Endothelial cell of umbilical vein (primary cell): ENCODE measurements at regions not wholly inside any gene's neighbourhood (a gene's known extent, or its start where the extent isn't known, plus 50 kb on each side); places are given as distances from the start of the nearest gene placed in this dataset.

Source experiments
- BruUV-seq: library from RNA; stranded (reverse); fragments of 400-500 nt; replicated peaks from 2 replicates; lab custom pipeline; 2021; lab: Mats Ljungman, UMichigan
- CTCF ChIA-PET: fragments of 300-600, 350-600 bp; sonication (Branson Sonifier 250); formaldehyde crosslinking; loops from one replicate; lab custom pipeline; 2021; ENCODE audit warnings: antibody characterized with exemption, inconsistent platforms; lab: Charles Lee
- POLR2A ChIA-PET: fragments of 300-600, 350-600 bp; sonication (Branson Sonifier 250); formaldehyde crosslinking; loops from one replicate; lab custom pipeline; 2021; ENCODE audit warnings: antibody characterized with exemption, inconsistent platforms; lab: Charles Lee
- DNase-seq: peaks from one replicate; pipeline ENCODE4 v3.0.0-alpha.2; 2011; ENCODE audit warnings: low read depth, low spot score
- FAIRE-seq: peaks from 2 replicates; lab custom pipeline; 2011; peaks lifted over from hg19 to GRCh38; lab: Jason Lieb, UNC
- H2AFZ ChIP-seq: 2 replicates; pipeline ENCODE4 v1.6.0; 2012; ENCODE audit warnings: low read depth, low read length, control low read depth, inconsistent platforms
- H3K27ac ChIP-seq: 2 replicates; pipeline ENCODE4 v1.5.1; 2011; ENCODE audit warnings: low read depth, mild to moderate bottlenecking, control low read depth, low read length, moderate library complexity; ENCODE audit not compliant: insufficient read depth
- H3K27me3 ChIP-seq, 2 experiments: 2 replicates each; pipeline versions ENCODE4 v1.6.0 to v1.6.1; 2011; ENCODE audit warnings: low read length in 2 of 2, mixed read lengths in 1 of 2; ENCODE audit not compliant: control insufficient read depth in 2 of 2, insufficient read depth in 2 of 2
- H3K36me3 ChIP-seq, 2 experiments: 2 replicates in 1 of 2; 3 replicates in 1 of 2; pipeline ENCODE4 v1.5.1; 2011; ENCODE audit warnings: low read length in 2 of 2, mild to moderate bottlenecking in 1 of 2, moderate library complexity in 1 of 2; ENCODE audit not compliant: control insufficient read depth in 2 of 2, insufficient read depth in 2 of 2; ENCODE audit errors: extremely low read depth in 1 of 2
- H3K4me1 ChIP-seq: 3 replicates; pipeline ENCODE4 v1.5.1; 2011; ENCODE audit warnings: mild to moderate bottlenecking, low read length; ENCODE audit not compliant: control insufficient read depth, insufficient read depth; ENCODE audit errors: extremely low read depth
- H3K4me2 ChIP-seq: 2 replicates; pipeline ENCODE4 v1.6.1; 2011; ENCODE audit warnings: low read length, control low read depth, mixed read lengths; ENCODE audit not compliant: insufficient read depth
- H3K4me3 ChIP-seq, 3 experiments: fragments of 200-600 bp in 1 of 3; sonication (generic), shearing (Covaris generic) in 1 of 3; replicated peaks in 1 of 3; 2 replicates each; pipeline ENCODE4 v1.5.1; 2011 to 2016; ENCODE audit warnings: control low read depth in 3 of 3, low read length in 3 of 3, mild to moderate bottlenecking in 2 of 3, inconsistent platforms in 1 of 3, low read depth in 1 of 3, moderate library complexity in 1 of 3; ENCODE audit not compliant: insufficient read depth in 1 of 3
- H3K79me2 ChIP-seq: 2 replicates; pipeline ENCODE4 v1.6.0; 2012; ENCODE audit warnings: low read length, inconsistent platforms; ENCODE audit not compliant: control insufficient read depth, insufficient read depth
- H3K9ac ChIP-seq: replicated peaks from 2 replicates; pipeline ENCODE3; 2011; ENCODE audit warnings: low read length, control low read depth; ENCODE audit not compliant: insufficient read depth; ENCODE audit errors: extremely low read depth
- H3K9me1 ChIP-seq: replicated peaks from 3 replicates; pipeline ENCODE4 v1.6.0; 2011; ENCODE audit warnings: mild to moderate bottlenecking, low read length; ENCODE audit not compliant: control insufficient read depth, insufficient read depth; ENCODE audit errors: extremely low read depth
- H3K9me3 ChIP-seq: replicated peaks from 2 replicates; pipeline ENCODE4 v1.5.1; 2012; ENCODE audit warnings: low read length, inconsistent platforms; ENCODE audit not compliant: control insufficient read depth, insufficient read depth
- H4K20me1 ChIP-seq: replicated peaks from 2 replicates; pipeline ENCODE3; 2011; ENCODE audit warnings: mild to moderate bottlenecking, low read length; ENCODE audit not compliant: control insufficient read depth, insufficient read depth; ENCODE audit errors: extremely low read depth
- EZH2 ChIP-seq: IDR thresholded peaks from 2 replicates; pipeline ENCODE4 v1.6.1; 2012; ENCODE audit warnings: borderline replicate concordance, low read depth, mild to moderate bottlenecking, moderate library complexity, low read length, inconsistent platforms; ENCODE audit not compliant: severe bottlenecking
- FOS ChIP-seq: IDR thresholded peaks from 2 replicates; pipeline ENCODE4 v1.6.1; 2011; ENCODE audit warnings: mild to moderate bottlenecking, low read length, moderate library complexity, borderline replicate concordance; ENCODE audit not compliant: insufficient read depth
- GATA2 ChIP-seq: IDR thresholded peaks from 2 replicates; pipeline ENCODE4 v1.7.0; 2011; ENCODE audit warnings: low read depth, mild to moderate bottlenecking, moderate library complexity, mixed read lengths, low read length; ENCODE audit not compliant: insufficient read length, insufficient read depth
- JUN ChIP-seq: IDR thresholded peaks from 2 replicates; pipeline ENCODE4 v1.6.1; 2011; ENCODE audit warnings: borderline replicate concordance, low read depth; ENCODE audit not compliant: insufficient read length, insufficient read depth
- MAX ChIP-seq: IDR thresholded peaks from 2 replicates; pipeline ENCODE4 v1.6.1; 2011; ENCODE audit not compliant: insufficient read depth, insufficient read length
- MYC ChIP-seq: IDR thresholded peaks from one replicate; pipeline ENCODE4 v1.6.1; 2011; ENCODE audit warnings: mild to moderate bottlenecking, low read depth, low read length
- POLR2A ChIP-seq: IDR thresholded peaks from 2 replicates; pipeline ENCODE4 v1.6.1; 2012; ENCODE audit warnings: low read depth, mild to moderate bottlenecking, control low read depth, low read length
- POLR2AphosphoS5 ChIP-seq: IDR thresholded peaks from 2 replicates; pipeline ENCODE4 v1.6.1; 2012; ENCODE audit warnings: low read depth, mild to moderate bottlenecking, control low read depth, low read length, moderate library complexity; ENCODE audit not compliant: insufficient read depth
- dilution Hi-C: fragments of 300-500 bp; cut with MboI; formaldehyde crosslinking; loops from one replicate; pipeline ENCODE4 v1.15.0; 2019; ENCODE audit warnings: low sequenced_read_pairs; ENCODE audit not compliant: extremely low pct_ligation_motif_present
- intact Hi-C: fragments of 100-400 bp; cut with micrococcal nuclease; formaldehyde crosslinking; loops from one replicate; pipeline ENCODE4 v1.10.0; 2022
- TF ChIP-seq, protein P1 (sequence below), 2 donors: IDR thresholded peaks; 1 replicate in 1 of 2; 2 replicates in 1 of 2; pipeline ENCODE4 v1.5.1; 2011; ENCODE audit warnings: low read length in 2 of 2, mild to moderate bottlenecking in 2 of 2, moderate library complexity in 2 of 2, control low read depth in 1 of 2, inconsistent platforms in 1 of 2, low read depth in 1 of 2; ENCODE audit not compliant: insufficient read depth in 1 of 2; ENCODE audit errors: extremely low read depth in 1 of 2

GRCh38 chr1:244319283-244320132, 132.2 kb downstream of the ADSS2 start:
- H4K20me1 ChIP-seq = no peaks in the 10 kb centered on the region
- H3K79me2 ChIP-seq = peaks cover 79% of the 10 kb centered on the region
- no peaks in the 10 kb centered on the region for H3K36me3 ChIP-seq
- H2AFZ ChIP-seq = no peak overlapping the region
- CTCF ChIA-PET = no interaction called here
- dilution Hi-C loops = no loop called here
- DNase-seq (no peak), FAIRE-seq (no peak)
- H3K27ac ChIP-seq = peak overlapping the region; percentile 16
- BruUV-seq = no TSS peak
- H3K4me2 ChIP-seq = no peak overlapping the region
- H3K9me3 ChIP-seq = no peaks in the 10 kb centered on the region
- peaks cover 49% of the 10 kb centered on the region for H3K4me1 ChIP-seq
- no peaks in the 10 kb centered on the region for H3K27me3 ChIP-seq
- H3K9me1 ChIP-seq = no peaks in the 10 kb centered on the region
- POLR2A ChIA-PET = no interaction called here
- intact Hi-C loops = loop anchor here (5.0 kb wide), 1 partner anchor 272 kb away; no protein-coding TSS in a partner anchor
- no peak overlapping the region for H3K4me3 ChIP-seq
- TF ChIP-seq POLR2AphosphoS5 (no peak), MAX (no peak), EZH2 (no peak), FOS (no peak), MYC (no peak), GATA2 (no peak), JUN (no peak), POLR2A (no peak)
- TF ChIP-seq, protein P1, sequence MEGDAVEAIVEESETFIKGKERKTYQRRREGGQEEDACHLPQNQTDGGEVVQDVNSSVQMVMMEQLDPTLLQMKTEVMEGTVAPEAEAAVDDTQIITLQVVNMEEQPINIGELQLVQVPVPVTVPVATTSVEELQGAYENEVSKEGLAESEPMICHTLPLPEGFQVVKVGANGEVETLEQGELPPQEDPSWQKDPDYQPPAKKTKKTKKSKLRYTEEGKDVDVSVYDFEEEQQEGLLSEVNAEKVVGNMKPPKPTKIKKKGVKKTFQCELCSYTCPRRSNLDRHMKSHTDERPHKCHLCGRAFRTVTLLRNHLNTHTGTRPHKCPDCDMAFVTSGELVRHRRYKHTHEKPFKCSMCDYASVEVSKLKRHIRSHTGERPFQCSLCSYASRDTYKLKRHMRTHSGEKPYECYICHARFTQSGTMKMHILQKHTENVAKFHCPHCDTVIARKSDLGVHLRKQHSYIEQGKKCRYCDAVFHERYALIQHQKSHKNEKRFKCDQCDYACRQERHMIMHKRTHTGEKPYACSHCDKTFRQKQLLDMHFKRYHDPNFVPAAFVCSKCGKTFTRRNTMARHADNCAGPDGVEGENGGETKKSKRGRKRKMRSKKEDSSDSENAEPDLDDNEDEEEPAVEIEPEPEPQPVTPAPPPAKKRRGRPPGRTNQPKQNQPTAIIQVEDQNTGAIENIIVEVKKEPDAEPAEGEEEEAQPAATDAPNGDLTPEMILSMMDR (IDR thresholded peaks at IDR 0.05; ENCODE audit: extremely low read depth in 1 of 2, insufficient read depth in 1 of 2, low read depth in 1 of 2, low read length in 2 of 2) = no peak
- no peak overlapping the region for H3K9ac ChIP-seq
